ENCODE measurements at regions not wholly inside any gene's neighbourhood (a gene's known extent, or its start where the extent isn't known, plus 50 kb on each side); places are given as distances from the start of the nearest gene placed in this dataset.

DNA sequence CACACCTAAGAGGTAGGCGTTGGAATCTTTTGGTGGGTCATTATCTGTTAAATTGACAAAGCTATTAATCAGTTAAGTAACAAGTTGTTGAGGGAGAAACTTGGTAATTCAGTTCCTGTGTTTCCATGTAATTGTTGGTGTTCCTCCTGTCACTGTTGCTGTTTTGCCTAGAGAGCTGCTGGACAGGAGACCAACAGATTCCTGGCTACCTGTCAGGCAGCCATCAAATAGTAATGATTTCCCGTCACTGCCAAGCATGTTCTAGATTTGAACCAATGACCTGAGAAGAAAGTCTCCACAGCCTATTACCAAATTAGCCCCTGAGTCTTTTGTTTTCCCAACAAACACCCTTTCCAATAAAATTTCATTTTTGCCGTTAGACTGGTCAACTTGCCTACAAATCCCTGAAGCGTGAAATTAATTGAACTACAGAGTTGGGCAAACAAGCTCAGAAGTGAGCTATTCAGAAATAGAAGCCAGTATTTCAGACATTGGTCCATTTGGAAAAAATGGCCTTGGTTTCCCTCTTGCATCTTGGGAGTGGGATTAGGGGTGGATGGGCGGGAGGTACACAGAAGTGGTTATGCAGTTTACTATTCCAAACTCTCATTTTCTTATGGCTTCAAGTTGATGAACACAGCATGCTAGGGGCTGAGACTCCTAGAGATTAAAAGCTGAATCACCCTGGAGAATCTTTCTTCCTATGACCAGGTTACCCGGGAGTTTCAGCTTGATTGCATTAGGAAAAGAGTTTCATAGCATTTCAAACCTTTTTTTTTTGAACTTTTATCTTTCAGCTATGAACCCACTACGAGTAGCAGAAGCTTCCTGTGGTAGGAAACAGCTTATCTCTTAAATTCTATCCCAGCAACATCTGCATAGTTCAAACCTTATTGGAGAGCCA, 262.8 kb upstream of the MAF start:
- no peak for DNase-seq
- WGBS, 4 donors: 68 to 74% (median 71%) methylated on average over 7 of the region's 7 CpGs
- H3K27ac ChIP-seq: no peak overlapping the region
- intact Hi-C loops (cut with DNase I): no loop called here
- no peaks in the 10 kb centered on the region for H3K4me1 ChIP-seq (replicated peaks in 1 of 2)
- no peaks in the 10 kb centered on the region for H3K27me3 ChIP-seq
- H3K4me3 ChIP-seq: no peak overlapping the region
- TF ChIP-seq, protein P1, sequence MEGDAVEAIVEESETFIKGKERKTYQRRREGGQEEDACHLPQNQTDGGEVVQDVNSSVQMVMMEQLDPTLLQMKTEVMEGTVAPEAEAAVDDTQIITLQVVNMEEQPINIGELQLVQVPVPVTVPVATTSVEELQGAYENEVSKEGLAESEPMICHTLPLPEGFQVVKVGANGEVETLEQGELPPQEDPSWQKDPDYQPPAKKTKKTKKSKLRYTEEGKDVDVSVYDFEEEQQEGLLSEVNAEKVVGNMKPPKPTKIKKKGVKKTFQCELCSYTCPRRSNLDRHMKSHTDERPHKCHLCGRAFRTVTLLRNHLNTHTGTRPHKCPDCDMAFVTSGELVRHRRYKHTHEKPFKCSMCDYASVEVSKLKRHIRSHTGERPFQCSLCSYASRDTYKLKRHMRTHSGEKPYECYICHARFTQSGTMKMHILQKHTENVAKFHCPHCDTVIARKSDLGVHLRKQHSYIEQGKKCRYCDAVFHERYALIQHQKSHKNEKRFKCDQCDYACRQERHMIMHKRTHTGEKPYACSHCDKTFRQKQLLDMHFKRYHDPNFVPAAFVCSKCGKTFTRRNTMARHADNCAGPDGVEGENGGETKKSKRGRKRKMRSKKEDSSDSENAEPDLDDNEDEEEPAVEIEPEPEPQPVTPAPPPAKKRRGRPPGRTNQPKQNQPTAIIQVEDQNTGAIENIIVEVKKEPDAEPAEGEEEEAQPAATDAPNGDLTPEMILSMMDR (IDR thresholded peaks at IDR 0.05): no peak
- no peak for TF ChIP-seq POLR2A (IDR thresholded peaks at IDR 0.05)
- no peaks in the 10 kb centered on the region for H3K9me3 ChIP-seq (replicated peaks in 1 of 3)
- H3K36me3 ChIP-seq (replicated peaks in 1 of 2): no peaks in the 10 kb centered on the region

DNA sequence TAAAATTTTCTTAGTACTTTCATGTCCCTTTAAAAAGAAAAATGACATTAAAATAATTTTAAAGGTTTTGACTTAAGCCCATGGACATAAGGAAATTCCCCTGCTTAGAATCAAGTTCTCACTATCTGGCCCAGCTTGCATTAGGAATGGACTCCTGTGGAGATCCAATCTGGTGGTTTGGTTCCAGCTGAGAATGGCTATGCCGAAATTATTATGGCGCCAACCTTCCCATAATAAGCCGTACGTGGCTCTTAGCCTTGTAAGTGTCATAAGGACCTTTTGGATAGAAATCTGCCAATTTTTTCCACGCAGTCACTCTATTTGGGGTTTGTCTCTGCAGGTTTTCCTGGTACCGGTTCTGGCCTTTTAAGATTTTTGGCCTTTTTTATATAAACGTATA, 262.1 kb upstream of the MAF start:
- WGBS, 4 donors: 85 to 91% (median 88%) methylated on average over 7 of the region's 7 CpGs
- H3K36me3 ChIP-seq (replicated peaks in 1 of 2): no peaks in the 10 kb centered on the region
- DNase-seq: no peak
- no peaks in the 10 kb centered on the region for H3K27me3 ChIP-seq
- H3K27ac ChIP-seq: no peak overlapping the region
- TF ChIP-seq, protein P1 (IDR thresholded peaks at IDR 0.05): no peak
- no peak for TF ChIP-seq POLR2A (IDR thresholded peaks at IDR 0.05)
- H3K9me3 ChIP-seq (replicated peaks in 1 of 3): no peaks in the 10 kb centered on the region
- intact Hi-C loops (cut with DNase I): no loop called here
- H3K4me3 ChIP-seq: no peak overlapping the region
- H3K4me1 ChIP-seq (replicated peaks in 1 of 2): no peaks in the 10 kb centered on the region

DNA sequence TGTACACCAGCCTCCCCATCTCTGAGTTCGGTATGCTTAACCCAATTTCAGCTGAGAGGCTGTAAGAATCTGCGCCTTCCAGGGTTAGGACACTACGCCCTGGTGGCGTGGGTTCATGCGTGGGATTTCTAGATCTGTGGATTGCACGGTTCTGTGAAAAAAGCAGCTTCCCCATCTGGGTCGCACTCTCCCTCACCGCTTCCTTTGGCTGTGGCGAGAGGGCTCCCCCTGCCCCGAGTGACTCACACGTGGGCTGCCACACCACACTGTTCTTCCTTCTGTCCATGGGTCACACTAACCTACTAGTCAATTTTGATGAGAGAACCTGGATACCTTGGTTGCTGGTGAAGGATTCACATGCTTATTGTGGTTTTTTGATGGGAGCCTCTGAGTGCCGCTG, 256.0 kb upstream of the MAF start:
- no peak for TF ChIP-seq POLR2A (IDR thresholded peaks at IDR 0.05)
- TF ChIP-seq, protein P1 (IDR thresholded peaks at IDR 0.05): no peak
- Histone ChIP-seq H3K4me1 (replicated peaks in 1 of 2) (no peaks in the 10 kb centered on the region), H3K27ac (no peak overlapping the region), H3K27me3 (no peaks in the 10 kb centered on the region), H3K36me3 (replicated peaks in 1 of 2) (no peaks in the 10 kb centered on the region), H3K9me3 (replicated peaks in 1 of 3) (no peaks in the 10 kb centered on the region), H3K4me3 (no peak overlapping the region)
- intact Hi-C loops (cut with DNase I): no loop called here
- no peak for DNase-seq
- 80 to 85% (median 82%) methylated on average over 12 of the region's 12 CpGs for WGBS, 4 donors

DNA sequence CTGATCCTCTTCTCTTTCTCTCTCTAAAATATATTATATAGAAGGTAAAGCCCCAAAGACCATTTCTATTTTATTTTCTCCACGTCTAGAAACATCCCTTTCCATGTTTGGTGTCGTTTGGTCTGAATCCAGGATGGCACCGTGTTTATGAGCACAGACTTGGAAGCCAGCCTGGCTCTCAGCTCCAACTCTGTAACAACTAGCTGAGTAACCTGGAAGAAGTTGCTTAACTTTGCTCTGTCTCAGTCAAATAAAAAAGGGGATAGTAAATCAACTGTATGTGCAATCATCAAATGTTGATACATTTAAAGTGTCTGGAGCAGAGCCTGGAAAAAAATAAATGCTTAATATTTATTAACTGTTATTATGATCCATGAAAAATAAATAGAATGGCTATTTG, 249.8 kb upstream of the MAF start:
- TF ChIP-seq POLR2A (IDR thresholded peaks at IDR 0.05): no peak
- TF ChIP-seq, protein P1 (IDR thresholded peaks at IDR 0.05): no peak
- H3K4me1 ChIP-seq (replicated peaks in 1 of 2): no peaks in the 10 kb centered on the region
- no peaks in the 10 kb centered on the region for H3K27me3 ChIP-seq
- WGBS, 4 donors: 57 to 63% (median 63%) methylated on average over 3 of the region's 3 CpGs
- H3K9me3 ChIP-seq (replicated peaks in 1 of 3): no peaks in the 10 kb centered on the region
- no peak overlapping the region for H3K27ac ChIP-seq
- H3K4me3 ChIP-seq: no peak overlapping the region
- H3K36me3 ChIP-seq (replicated peaks in 1 of 2): no peaks in the 10 kb centered on the region
- intact Hi-C loops (cut with DNase I): no loop called here
- DNase-seq: no peak
